ENCODE measurements at regions not wholly inside any gene's neighbourhood (a gene's known extent, or its start where the extent isn't known, plus 50 kb on each side); places are given as distances from the start of the nearest gene placed in this dataset.

DNA sequence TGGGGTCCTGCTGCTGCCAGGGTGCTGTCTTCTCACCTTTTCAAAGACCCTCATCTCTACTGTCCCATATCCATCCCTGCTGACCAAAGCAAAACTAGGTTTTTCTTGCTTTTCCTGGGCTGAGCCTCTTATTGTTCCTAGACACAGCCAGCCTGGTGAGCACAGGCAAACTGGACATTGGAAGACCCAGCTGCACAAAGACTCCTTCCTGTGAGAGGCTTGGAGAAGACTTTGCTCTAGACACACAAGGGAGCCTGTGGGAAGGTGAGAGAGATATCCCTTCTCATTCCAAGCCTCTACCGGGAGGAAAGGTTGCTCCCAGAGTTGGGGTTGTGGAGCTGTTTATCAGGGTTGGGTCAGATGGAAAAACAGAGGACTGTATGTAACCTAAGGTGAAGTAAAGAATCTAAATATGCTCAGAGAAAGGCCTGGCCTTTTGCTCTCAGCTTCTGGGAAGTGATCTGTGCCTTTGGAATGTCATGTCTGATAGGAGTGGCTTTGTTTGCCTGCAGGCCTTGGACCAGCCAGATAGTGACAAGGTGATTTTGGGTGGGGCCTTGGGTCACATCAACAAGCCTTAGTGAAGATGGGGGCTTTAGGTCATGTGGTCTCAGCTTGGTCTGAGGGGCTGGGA, 87.6 kb upstream of the RUNX1 start:
- TF ChIP-seq, protein P1, sequence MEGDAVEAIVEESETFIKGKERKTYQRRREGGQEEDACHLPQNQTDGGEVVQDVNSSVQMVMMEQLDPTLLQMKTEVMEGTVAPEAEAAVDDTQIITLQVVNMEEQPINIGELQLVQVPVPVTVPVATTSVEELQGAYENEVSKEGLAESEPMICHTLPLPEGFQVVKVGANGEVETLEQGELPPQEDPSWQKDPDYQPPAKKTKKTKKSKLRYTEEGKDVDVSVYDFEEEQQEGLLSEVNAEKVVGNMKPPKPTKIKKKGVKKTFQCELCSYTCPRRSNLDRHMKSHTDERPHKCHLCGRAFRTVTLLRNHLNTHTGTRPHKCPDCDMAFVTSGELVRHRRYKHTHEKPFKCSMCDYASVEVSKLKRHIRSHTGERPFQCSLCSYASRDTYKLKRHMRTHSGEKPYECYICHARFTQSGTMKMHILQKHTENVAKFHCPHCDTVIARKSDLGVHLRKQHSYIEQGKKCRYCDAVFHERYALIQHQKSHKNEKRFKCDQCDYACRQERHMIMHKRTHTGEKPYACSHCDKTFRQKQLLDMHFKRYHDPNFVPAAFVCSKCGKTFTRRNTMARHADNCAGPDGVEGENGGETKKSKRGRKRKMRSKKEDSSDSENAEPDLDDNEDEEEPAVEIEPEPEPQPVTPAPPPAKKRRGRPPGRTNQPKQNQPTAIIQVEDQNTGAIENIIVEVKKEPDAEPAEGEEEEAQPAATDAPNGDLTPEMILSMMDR (IDR thresholded peaks at IDR 0.05): no peak
- no peak for TF ChIP-seq POLR2A (IDR thresholded peaks at IDR 0.05)
